ENCODE measurements at regions not wholly inside any gene's neighbourhood (a gene's known extent, or its start where the extent isn't known, plus 50 kb on each side); places are given as distances from the start of the nearest gene placed in this dataset.

GRCh38 chr5:2936413-2936812 lies 184.9 kb upstream of the IRX2 start:
- no peak for DNase-seq

- no peak for DNase-seq
Observed at GRCh38 chr5:2929779-2930178, 178.3 kb upstream of the IRX2 start.

GRCh38 chr5:2921651-2922050 lies 170.2 kb upstream of the IRX2 start:
- DNase-seq = no peak

GRCh38 chr5:2921176-2921575 lies 169.7 kb upstream of the IRX2 start:
- no peak for DNase-seq

- no peak for DNase-seq
Observed at GRCh38 chr5:2920312-2920711, 168.8 kb upstream of the IRX2 start.

GRCh38 chr5:2919310-2920018 lies 168.0 kb upstream of the IRX2 start:
- DNase-seq = no peak

- no peak for DNase-seq
Observed at GRCh38 chr5:2917524-2917923, 166.0 kb upstream of the IRX2 start.

- no peak for DNase-seq
Observed at GRCh38 chr5:2917093-2917492, 165.6 kb upstream of the IRX2 start.

- no peak for DNase-seq
Observed at GRCh38 chr5:2916076-2916682, 164.7 kb upstream of the IRX2 start.

GRCh38 chr5:2914981-2915484 lies 163.6 kb upstream of the IRX2 start:
- no peak for DNase-seq

GRCh38 chr5:2914022-2914661 lies 162.7 kb upstream of the IRX2 start:
- no peak for DNase-seq

GRCh38 chr5:2913281-2913680 lies 161.8 kb upstream of the IRX2 start:
- no peak for DNase-seq

- no peak for DNase-seq
Observed at GRCh38 chr5:2912741-2913140, 161.3 kb upstream of the IRX2 start.

GRCh38 chr5:2910401-2911175 lies 159.1 kb upstream of the IRX2 start:
- no peak for DNase-seq

GRCh38 chr5:2909035-2909434 lies 157.6 kb upstream of the IRX2 start:
- no peak for DNase-seq

- DNase-seq = no peak
Observed at GRCh38 chr5:2908086-2908485, 156.6 kb upstream of the IRX2 start.

GRCh38 chr5:2906302-2907090 lies 155.0 kb upstream of the IRX2 start:
- no peak for DNase-seq

GRCh38 chr5:2905741-2906140 lies 154.3 kb upstream of the IRX2 start:
- DNase-seq = no peak

- no peak for DNase-seq
Observed at GRCh38 chr5:2904956-2905355, 153.5 kb upstream of the IRX2 start.

GRCh38 chr5:2904399-2904798 lies 152.9 kb upstream of the IRX2 start:
- DNase-seq = no peak

GRCh38 chr5:2903451-2904395 lies 152.2 kb upstream of the IRX2 start:
- DNase-seq = no peak

Measured in EL (cell line).